Loucy (cell line): ENCODE measurements at regions not wholly inside any gene's neighbourhood (a gene's known extent, or its start where the extent isn't known, plus 50 kb on each side); places are given as distances from the start of the nearest gene placed in this dataset.

Experiments used
- H2AFZ ChIP-seq: fragments of 200-600 bp; sonication (generic); 2 replicates; pipeline ENCODE4 v1.6.0; 2016; ENCODE audit warnings: antibody characterized with exemption, mild to moderate bottlenecking, low read length, moderate library complexity
- H3F3A ChIP-seq: fragments of 200-600 bp; 2 replicates; pipeline ENCODE4 v1.6.0; 2016; ENCODE audit warnings: antibody characterized with exemption, low read depth, mild to moderate bottlenecking
- H3K27me3 ChIP-seq: fragments of 200-600 bp; sonication (generic); 2 replicates; pipeline ENCODE4 v1.6.1; 2014; ENCODE audit warnings: low read length, mild to moderate bottlenecking; ENCODE audit not compliant: insufficient read depth, poor library complexity, severe bottlenecking
- H3K36me3 ChIP-seq: fragments of 200-600 bp; sonication (generic); 2 replicates; pipeline ENCODE4 v1.6.1; 2016; ENCODE audit warnings: low read length; ENCODE audit not compliant: insufficient read depth
- H3K4me1 ChIP-seq: fragments of 200-600 bp; sonication (generic); 2 replicates; pipeline ENCODE4 v1.5.1; 2014; ENCODE audit warnings: low read length, mild to moderate bottlenecking; ENCODE audit not compliant: insufficient read depth, poor library complexity, severe bottlenecking
- H3K4me2 ChIP-seq: fragments of 200-600 bp; sonication (generic); 2 replicates; pipeline ENCODE4 v1.6.0; 2014; ENCODE audit warnings: antibody characterized with exemption, low read length, low read depth, mild to moderate bottlenecking; ENCODE audit not compliant: poor library complexity, severe bottlenecking
- H3K4me3 ChIP-seq: fragments of 200-600 bp; sonication (generic); 2 replicates; pipeline ENCODE4 v1.5.1; 2014; ENCODE audit warnings: low read length, mild to moderate bottlenecking, mixed read lengths; ENCODE audit not compliant: poor library complexity, severe bottlenecking
- H3K79me2 ChIP-seq: fragments of 200-600 bp; sonication (generic); 2 replicates; pipeline ENCODE4 v1.6.1; 2014; ENCODE audit warnings: low read length; ENCODE audit not compliant: insufficient read depth
- H3K9ac ChIP-seq: fragments of 200-600 bp; sonication (generic); 2 replicates; pipeline ENCODE4 v1.6.0; 2014; ENCODE audit warnings: mild to moderate bottlenecking, low read depth, low read length, moderate library complexity; ENCODE audit not compliant: poor library complexity, severe bottlenecking
- H3K9me2 ChIP-seq: fragments of 200-600 bp; sonication (generic); replicated peaks from 2 replicates; pipeline ENCODE4 v1.6.1; 2016; ENCODE audit warnings: low read depth, low read length, mixed read lengths
- H3K9me3 ChIP-seq: fragments of 200-600 bp; sonication (generic); 2 replicates; pipeline ENCODE4 v1.6.1; 2014; ENCODE audit warnings: mild to moderate bottlenecking, antibody characterized with exemption, low read length, low read depth; ENCODE audit not compliant: insufficient read depth
- H4K20me1 ChIP-seq: fragments of 200-600 bp; sonication (generic); 2 replicates; pipeline ENCODE4 v1.6.0; 2014; ENCODE audit warnings: antibody characterized with exemption, low read length, mild to moderate bottlenecking; ENCODE audit not compliant: insufficient read depth, poor library complexity, severe bottlenecking
- EZH2phosphoT487 ChIP-seq: fragments of 200-600 bp; IDR thresholded peaks from 2 replicates; pipeline ENCODE4 v1.6.1; 2018; ENCODE audit warnings: antibody characterized with exemption, mild to moderate bottlenecking, moderate library complexity, borderline replicate concordance
- TF ChIP-seq, protein P1 (sequence below): fragments of 200-600 bp; sonication (generic); conservative IDR thresholded peaks from 2 replicates; pipeline ENCODE4 v1.5.1; 2014; ENCODE audit warnings: mild to moderate bottlenecking, antibody characterized with exemption, low read length

- H3K4me3 ChIP-seq: no peak overlapping the region
- TF ChIP-seq, protein P1, sequence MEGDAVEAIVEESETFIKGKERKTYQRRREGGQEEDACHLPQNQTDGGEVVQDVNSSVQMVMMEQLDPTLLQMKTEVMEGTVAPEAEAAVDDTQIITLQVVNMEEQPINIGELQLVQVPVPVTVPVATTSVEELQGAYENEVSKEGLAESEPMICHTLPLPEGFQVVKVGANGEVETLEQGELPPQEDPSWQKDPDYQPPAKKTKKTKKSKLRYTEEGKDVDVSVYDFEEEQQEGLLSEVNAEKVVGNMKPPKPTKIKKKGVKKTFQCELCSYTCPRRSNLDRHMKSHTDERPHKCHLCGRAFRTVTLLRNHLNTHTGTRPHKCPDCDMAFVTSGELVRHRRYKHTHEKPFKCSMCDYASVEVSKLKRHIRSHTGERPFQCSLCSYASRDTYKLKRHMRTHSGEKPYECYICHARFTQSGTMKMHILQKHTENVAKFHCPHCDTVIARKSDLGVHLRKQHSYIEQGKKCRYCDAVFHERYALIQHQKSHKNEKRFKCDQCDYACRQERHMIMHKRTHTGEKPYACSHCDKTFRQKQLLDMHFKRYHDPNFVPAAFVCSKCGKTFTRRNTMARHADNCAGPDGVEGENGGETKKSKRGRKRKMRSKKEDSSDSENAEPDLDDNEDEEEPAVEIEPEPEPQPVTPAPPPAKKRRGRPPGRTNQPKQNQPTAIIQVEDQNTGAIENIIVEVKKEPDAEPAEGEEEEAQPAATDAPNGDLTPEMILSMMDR: no peak
- no peak for TF ChIP-seq EZH2phosphoT487
- no peaks in the 10 kb centered on the region for H3F3A ChIP-seq
- H3K4me1 ChIP-seq: no peaks in the 10 kb centered on the region
- H3K36me3 ChIP-seq: no peaks in the 10 kb centered on the region
- H4K20me1 ChIP-seq: no peaks in the 10 kb centered on the region
- H3K9ac ChIP-seq: no peak overlapping the region
- no peak overlapping the region for H2AFZ ChIP-seq
- H3K4me2 ChIP-seq: no peak overlapping the region
- no peaks in the 10 kb centered on the region for H3K79me2 ChIP-seq
- no peaks in the 10 kb centered on the region for H3K9me2 ChIP-seq
- H3K27me3 ChIP-seq: no peaks in the 10 kb centered on the region
- no peaks in the 10 kb centered on the region for H3K9me3 ChIP-seq
Measured at GRCh38 chr3:150072576-150072975, 101.9 kb upstream of the PFN2 start.

- no peak overlapping the region for H2AFZ ChIP-seq
- H3K9ac ChIP-seq: no peak overlapping the region
- no peaks in the 10 kb centered on the region for H3K27me3 ChIP-seq
- no peaks in the 10 kb centered on the region for H4K20me1 ChIP-seq
- no peaks in the 10 kb centered on the region for H3K79me2 ChIP-seq
- H3K4me2 ChIP-seq: no peak overlapping the region
- no peaks in the 10 kb centered on the region for H3K36me3 ChIP-seq
- TF ChIP-seq, protein P1: no peak
- no peak for TF ChIP-seq EZH2phosphoT487
- no peak overlapping the region for H3K4me3 ChIP-seq
- no peaks in the 10 kb centered on the region for H3K4me1 ChIP-seq
- no peaks in the 10 kb centered on the region for H3K9me2 ChIP-seq
- no peaks in the 10 kb centered on the region for H3K9me3 ChIP-seq
- H3F3A ChIP-seq: no peaks in the 10 kb centered on the region
Measured at GRCh38 chr3:150070271-150070670, 99.6 kb upstream of the PFN2 start.

- no peaks in the 10 kb centered on the region for H4K20me1 ChIP-seq
- H3F3A ChIP-seq: no peaks in the 10 kb centered on the region
- H3K4me3 ChIP-seq: no peak overlapping the region
- H3K36me3 ChIP-seq: no peaks in the 10 kb centered on the region
- H3K79me2 ChIP-seq: no peaks in the 10 kb centered on the region
- TF ChIP-seq, protein P1: no peak
- TF ChIP-seq EZH2phosphoT487: no peak
- no peak overlapping the region for H3K4me2 ChIP-seq
- H3K9me2 ChIP-seq: no peaks in the 10 kb centered on the region
- H3K9ac ChIP-seq: no peak overlapping the region
- H2AFZ ChIP-seq: no peak overlapping the region
- no peaks in the 10 kb centered on the region for H3K9me3 ChIP-seq
- no peaks in the 10 kb centered on the region for H3K4me1 ChIP-seq
- no peaks in the 10 kb centered on the region for H3K27me3 ChIP-seq
Measured at GRCh38 chr3:150069633-150070032, 98.9 kb upstream of the PFN2 start.
